Fibroblast of gingiva (primary cell): ENCODE measurements at regions not wholly inside any gene's neighbourhood (a gene's known extent, or its start where the extent isn't known, plus 50 kb on each side); places are given as distances from the start of the nearest gene placed in this dataset.
A peak's percentile ranks its signal among the peaks of the same experiment; 100 is the strongest.
"Not testable (repeated sequence)": the region's sequence is repeated elsewhere in the genome, so short reads cannot be mapped to it uniquely, and the experiment has no call there.

Experiments
- DNase-seq: peaks from one replicate; pipeline ENCODE4 v3.0.0-alpha.2; 2011; ENCODE audit warnings: low read depth

DNA sequence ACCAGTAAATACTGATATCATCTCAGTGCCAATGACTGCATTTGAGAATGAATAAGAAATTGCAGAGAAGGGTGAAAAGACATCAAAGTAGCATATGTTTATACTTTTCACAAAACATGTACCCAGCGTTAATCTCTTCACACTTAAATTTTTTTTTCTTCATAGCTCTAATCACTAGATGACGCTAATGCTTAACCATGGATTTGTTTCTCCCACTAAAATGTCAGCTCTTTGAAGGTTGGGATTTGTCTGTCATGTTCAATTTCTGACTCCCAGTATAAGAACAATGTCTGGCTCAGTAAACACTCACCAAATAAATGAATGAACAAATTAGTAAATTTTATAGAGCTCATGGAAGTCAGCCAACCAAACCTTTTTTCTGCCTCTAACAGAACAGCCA lies 78.3 kb upstream of the LMCD1 start:
- DNase-seq, result no peak

DNA sequence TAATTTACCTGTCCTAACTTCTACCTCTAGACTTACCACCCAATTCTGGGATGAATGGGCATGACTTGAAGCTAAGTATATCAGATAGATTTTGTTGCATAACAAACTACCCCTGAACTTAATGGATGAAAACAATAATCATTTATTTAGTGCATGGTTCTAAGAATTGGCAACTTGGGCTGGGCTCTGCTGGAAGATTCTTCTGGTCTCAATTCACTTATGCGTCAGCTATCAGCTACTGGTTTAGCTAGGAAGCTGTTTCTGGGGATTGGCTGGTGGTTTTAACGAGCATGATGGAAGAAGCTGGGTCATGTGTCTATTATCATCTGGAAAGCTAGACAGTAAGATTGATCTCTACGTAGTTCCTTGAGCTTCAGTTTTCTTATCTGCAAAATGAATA lies 77.3 kb upstream of the LMCD1 start:
- no peak for DNase-seq

DNA sequence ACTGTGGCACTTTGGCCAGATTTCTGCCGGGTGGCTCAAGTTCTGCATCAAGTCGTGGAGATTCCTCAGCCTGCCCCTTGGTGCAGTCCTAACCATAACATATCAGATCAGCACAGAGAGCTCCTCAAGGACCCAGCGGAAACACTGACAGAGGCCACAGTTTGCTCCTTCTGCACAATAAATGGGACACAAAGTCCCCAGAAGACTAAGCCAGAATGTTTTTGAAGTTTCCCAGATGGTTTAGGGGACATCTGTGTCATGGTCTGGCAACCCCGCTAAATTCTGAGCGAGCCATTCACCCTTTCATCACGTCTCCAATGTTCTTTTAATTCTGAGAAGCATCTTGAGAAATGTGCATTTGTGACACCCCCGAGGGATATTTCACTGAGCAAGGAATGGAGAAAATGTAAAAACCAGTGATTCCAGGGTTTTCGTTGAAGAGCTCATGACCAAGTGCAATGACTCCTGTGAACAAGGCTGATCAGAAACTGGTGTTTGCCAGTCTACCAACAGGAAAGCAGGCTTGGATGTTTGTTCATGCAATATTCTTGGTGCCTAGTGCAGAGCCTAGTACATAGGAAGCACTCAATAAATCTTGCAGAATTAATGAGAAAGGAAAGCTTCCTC lies 64.8 kb upstream of the LMCD1 start:
- no peak for DNase-seq

DNA sequence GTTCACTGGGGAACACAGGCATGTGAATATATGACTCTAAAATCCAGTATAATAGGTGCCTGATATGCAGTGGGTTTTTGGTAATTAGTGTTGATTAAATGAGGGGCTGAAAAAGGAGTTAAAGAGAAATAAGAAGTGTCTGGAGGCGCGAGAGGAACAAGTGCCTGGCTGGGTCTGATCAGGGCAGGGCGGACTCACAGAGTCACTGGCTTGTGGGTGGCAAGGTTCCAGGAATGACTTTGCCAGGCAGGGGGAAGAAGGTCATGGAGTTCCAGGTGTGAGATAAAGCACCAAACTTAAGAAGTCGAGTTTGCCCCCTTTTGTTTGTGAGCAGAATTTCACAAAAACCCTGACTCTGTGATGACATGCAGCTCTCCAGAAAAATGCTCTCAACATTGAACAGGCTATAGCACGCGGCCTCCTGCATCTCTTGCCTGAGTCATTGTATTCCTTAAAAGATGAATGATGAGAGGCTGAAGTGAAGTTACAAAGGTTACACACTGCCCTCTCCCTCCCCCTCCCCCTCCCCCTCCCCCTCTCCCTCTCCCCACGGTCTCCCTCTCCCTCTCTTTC lies 63.0 kb upstream of the LMCD1 start:
- DNase-seq, result no peak

DNA sequence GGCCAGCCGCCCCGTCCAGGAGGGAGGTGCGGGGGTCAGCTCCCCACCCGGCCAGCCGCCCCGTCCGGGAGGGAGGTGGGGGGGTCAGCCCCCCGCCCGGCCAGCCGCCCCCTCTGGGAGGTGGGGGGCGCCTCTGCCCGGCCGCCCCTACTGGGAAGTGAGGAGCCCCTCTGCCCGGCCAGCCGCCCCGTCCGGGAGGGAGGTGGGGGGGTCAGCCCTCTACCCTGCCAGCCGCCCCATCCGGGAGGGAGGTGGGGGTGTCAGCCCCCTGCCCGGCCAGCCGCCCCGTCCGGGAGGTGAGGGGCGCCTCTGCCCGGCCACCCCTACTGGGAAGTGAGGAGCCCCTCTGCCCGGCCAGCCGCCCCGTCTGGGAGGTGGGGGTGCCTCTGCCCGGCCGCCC lies 61.5 kb upstream of the LMCD1 start:
- not testable (repeated sequence) for DNase-seq

DNA sequence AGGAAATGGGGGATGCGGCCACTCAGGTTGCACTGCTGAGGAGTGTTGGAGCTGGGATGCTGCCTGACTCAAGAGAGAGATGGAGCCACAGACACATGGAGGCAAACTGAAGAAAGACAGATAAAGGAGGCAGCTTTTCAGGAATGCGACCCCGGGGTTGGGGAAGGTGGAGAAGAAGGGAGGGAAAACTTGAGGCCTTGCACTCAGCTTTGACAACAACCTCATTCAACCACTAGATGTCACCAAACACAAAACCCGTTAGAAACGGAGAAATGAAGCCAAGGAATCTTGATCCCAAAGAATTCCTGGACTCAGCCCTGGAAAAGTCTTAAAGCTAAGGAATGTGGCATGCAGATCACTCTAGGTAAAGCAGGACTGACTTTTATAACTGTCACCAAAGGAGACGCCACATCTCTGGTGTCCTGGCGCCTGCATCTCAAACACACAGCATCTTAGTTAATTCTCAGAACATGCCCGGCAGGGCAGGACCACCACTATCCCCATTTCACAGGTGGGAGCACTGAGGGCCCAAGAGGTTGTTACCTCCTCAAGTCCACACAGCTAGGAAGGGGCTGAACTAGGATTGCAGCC lies 59.6 kb upstream of the LMCD1 start:
- peak; percentile 53 for DNase-seq

DNA sequence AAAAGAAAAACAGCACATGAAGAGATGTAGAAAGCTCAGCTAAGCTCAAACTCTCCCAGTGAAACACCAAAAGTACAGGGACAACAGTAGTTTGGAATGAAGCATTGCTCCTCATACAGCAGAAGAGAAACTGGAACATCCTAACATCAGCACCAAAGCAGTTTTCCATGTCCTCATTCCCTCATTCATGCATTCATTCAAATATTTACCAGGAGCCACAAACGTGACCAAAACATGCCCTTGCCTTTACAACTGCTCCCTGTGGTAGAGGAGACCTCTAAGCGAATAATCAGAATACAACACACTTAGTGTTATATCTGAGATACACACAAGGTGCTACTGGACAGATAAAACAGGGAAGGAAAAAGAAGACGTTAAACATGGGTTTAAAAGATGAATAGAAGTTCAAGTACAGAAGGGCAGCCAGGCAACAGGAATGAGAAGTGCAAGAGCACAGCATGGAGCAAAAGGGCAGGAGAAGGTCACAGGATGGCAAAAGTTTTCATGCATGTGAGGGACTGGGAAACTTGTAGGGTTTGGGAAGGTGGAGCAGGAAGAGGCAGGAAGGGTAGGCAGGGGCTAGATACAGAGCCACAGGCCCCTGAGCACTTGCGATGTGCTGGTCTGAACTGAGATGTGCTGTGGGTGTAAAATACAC lies 58.5 kb upstream of the LMCD1 start:
- no peak for DNase-seq

DNA sequence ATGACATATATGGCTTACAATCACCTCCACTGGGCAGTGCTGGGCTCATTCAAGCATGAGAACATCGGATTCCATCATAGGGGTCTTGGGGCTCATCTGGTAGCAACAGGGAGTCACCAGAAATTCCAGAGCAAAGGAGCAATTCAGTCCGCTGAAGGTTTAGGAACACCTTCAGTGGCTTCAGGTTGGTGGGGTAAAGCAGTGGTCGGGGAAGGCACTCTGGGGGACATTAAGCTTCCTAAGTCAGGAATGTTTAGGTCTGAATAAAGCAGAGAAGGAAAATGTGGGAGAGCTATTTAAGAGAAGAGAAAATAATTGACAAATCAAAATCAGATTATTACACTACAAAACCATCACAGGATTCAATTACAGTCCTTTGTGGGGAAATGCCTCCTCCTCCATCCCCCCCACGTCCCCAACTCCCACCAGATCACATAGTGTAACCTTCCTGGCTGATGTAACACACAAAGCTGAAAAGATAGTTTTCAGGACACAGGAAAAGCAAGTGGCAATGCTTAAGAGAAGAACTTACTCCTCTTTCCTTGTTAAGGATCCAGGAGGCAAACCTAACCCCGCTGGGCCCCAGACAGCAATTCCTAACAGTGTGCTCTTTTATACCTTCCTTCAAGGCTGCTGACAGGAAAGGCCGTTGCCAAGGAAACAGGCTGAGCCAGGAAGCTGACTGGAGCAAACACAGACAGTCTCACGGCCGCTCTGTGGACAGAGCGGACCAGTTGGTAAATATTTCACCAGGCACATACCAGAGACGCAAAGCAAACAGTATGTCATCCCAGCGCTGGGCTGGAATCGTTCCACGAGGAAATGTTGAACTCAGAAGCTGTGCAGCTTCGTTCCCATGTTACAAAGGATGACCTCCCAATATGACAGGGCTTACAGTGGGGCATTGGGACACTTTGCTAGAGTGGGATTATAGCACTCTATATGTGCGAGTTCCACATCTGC lies 57.5 kb upstream of the LMCD1 start:
- DNase-seq, result peak; percentile 99

DNA sequence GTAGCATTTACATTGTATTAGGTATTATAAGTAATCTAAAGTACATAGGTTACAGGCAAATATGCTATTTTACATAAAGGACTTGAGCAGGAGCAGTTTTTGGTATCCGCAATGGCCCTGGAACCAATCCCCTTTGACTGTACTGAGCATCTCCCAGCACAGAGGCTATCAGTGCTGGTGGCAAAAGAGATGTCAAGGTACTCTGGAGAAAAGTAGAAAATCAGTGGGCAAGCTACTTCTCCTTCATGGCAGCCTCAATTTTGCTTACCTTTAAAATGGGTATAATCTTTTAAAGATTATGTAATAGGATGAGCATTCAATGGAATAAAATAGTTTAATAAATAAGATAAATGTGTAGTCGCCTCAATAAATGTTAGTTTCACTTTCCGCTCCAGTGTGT lies 56.7 kb upstream of the LMCD1 start:
- no peak for DNase-seq

DNA sequence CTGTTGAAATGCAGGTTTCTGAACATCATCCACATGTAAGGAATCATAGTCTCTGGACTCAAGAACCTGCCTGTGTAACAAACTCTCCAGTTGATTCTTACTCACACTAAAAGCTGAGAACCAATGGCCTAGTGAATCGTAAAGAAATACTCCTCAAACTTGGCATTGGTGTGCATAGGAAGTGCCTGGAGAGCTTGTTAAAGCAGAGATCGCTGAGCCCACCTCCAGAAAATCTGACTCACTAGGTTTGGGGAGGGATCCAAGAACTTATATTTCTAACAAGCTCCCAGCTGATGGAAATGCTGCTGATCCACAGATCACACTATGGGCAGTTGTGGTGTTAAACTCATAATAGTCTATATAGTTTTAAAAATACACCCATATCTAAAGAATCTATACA lies 55.8 kb upstream of the LMCD1 start:
- peak; percentile 85 for DNase-seq

DNA sequence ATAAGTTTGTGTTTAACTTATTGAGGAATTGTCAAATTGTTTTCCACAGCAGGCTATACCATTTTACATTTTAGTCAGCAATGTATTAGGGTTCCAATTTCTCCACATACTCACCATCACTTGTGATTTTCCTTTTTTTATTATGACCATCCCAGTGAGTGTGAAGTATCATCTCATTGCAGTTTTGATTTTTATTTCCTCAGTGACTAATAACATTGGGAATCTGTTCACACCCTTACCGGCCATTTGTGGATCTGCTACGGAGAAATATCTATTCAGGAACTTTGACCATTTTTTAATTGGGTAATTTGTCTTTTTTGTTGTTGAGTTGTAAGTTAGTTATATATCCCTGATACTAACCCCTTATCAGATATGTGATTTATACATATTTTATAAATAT lies 54.8 kb upstream of the LMCD1 start:
- DNase-seq, result no peak

DNA sequence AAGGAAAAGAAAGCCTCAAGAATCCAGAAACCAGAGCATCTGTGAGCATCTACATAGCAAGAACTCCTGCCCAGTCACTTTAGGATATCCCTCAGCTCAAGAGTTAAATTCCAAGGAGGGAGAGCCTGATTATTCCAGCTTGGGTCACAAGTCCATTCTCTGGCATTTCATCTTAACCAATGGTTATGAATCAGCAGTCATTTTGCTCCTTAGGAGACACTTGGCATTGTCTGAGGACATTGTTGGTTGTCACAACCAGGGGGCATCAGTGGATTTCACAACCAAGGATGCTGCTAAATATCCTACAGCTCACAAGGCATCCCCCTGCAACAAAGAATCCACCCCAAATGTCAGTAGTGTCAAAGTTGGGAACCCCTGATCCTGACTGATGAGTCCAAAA lies 51.0 kb upstream of the LMCD1 start:
- DNase-seq, result peak; percentile 33

DNA sequence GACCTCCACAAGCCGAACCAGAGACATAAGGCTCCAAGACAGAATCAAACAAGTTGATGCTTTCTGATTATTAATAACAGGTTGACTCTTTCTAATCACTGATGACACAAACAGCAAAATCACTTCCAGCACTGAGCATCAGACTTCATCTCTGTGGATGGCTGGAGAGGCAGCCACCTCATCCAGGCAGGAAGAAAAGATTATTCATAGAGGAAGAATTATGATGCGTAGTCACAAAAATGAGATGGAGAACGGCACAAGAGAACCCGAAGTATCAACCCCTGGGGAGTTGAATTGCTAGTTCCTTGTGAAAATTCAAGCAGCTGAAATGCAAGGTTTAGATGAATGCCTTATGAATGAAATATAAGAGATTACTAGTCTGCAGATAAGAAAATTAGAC lies 49.9 kb upstream of the LMCD1 start:
- peak; percentile 21 for DNase-seq
